OCI-LY3 (cell line): ENCODE measurements at regions not wholly inside any gene's neighbourhood (a gene's known extent, or its start where the extent isn't known, plus 50 kb on each side); places are given as distances from the start of the nearest gene placed in this dataset.

Experiments
- H2AFZ ChIP-seq: fragments of 200-600, 300-600 bp; shearing (Covaris generic); 2 replicates; pipeline ENCODE4 v1.6.0; 2014; ENCODE audit warnings: antibody characterized with exemption, low read depth, low read length
- H3K27ac ChIP-seq: fragments of 200-600, 300-600 bp; sonication (generic); 2 replicates; pipeline ENCODE4 v1.5.1; 2014; ENCODE audit warnings: mild to moderate bottlenecking, low read length, moderate library complexity, mixed read lengths
- H3K27me3 ChIP-seq: fragments of 200-600, 300-600 bp; sonication (generic); 2 replicates; pipeline ENCODE4 v1.6.1; 2014; ENCODE audit warnings: low read depth, low read length, mixed read lengths
- H3K36me3 ChIP-seq: fragments of 200-600, 300-600 bp; sonication (generic); replicated peaks from 2 replicates; pipeline ENCODE3; 2014; ENCODE audit warnings: low read depth, low read length, mixed read lengths
- H3K4me1 ChIP-seq: fragments of 300-600, 200-600 bp; sonication (generic); 2 replicates; pipeline ENCODE4 v1.6.1; 2014; ENCODE audit warnings: low read length, mixed read lengths
- H3K4me2 ChIP-seq: fragments of 200-600, 300-600 bp; sonication (generic); 2 replicates; pipeline ENCODE4 v1.6.1; 2014; ENCODE audit warnings: low read length, mixed read lengths
- H3K4me3 ChIP-seq: fragments of 300-600, 200-600 bp; sonication (generic); 2 replicates; pipeline ENCODE4 v1.5.1; 2014; ENCODE audit warnings: antibody characterized with exemption, mild to moderate bottlenecking, low read length, moderate library complexity
- H3K79me2 ChIP-seq: fragments of 300-600, 200-600 bp; shearing (Covaris generic); 2 replicates; pipeline ENCODE4 v1.6.1; 2014; ENCODE audit warnings: mild to moderate bottlenecking, low read length, mixed read lengths
- H3K9ac ChIP-seq: fragments of 300-600, 200-600 bp; shearing (Covaris generic); 2 replicates; pipeline ENCODE4 v1.6.0; 2014; ENCODE audit warnings: mild to moderate bottlenecking, low read length, moderate library complexity
- H3K9me3 ChIP-seq: fragments of 200-600, 300-600 bp; shearing (Covaris generic); 2 replicates; pipeline ENCODE4 v1.6.1; 2014; ENCODE audit warnings: low read length, mixed read lengths; ENCODE audit not compliant: insufficient read depth
- H4K20me1 ChIP-seq: fragments of 200-600, 300-600 bp; sonication (generic); 2 replicates; pipeline ENCODE4 v1.6.1; 2016; ENCODE audit warnings: low read length, mixed read lengths; ENCODE audit not compliant: insufficient read depth
- EZH2phosphoT487 ChIP-seq: fragments of 200-600 bp; shearing (Covaris generic); IDR thresholded peaks from 2 replicates; pipeline ENCODE4 v1.6.1; 2018; ENCODE audit warnings: antibody characterized with exemption, mixed run types, low read depth
- TF ChIP-seq, protein P1 (sequence below): fragments of 200-600, 300-600 bp; sonication (generic); IDR thresholded peaks from 2 replicates; pipeline ENCODE4 v1.5.1; 2014; ENCODE audit warnings: antibody characterized with exemption, low read length, low read depth

DNA sequence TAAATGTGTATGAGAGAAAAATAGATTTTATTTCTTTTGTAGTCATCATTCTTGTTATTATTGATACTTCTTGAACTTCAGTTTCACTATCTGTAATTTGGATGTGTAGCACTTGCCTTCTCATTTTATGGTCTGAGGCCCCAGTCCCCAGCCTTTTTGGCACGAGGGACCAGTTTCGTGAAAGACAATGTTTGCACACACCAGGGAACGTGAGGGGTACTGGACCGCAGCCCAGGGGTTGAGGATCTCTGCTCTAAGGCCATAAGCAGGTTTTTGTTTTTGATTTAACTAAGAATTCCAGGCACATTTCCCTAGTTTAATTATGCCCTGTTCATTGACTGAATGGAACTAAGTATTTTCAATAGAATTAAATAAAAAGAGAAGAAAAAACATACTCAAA lies 261.5 kb downstream of the BMP2 start:
- no peak overlapping the region for H3K4me3 ChIP-seq
- H3K79me2 ChIP-seq = no peaks in the 10 kb centered on the region
- no peaks in the 10 kb centered on the region for H3K36me3 ChIP-seq
- H3K4me1 ChIP-seq = no peaks in the 10 kb centered on the region
- H3K9ac ChIP-seq = no peak overlapping the region
- H3K27me3 ChIP-seq = no peaks in the 10 kb centered on the region
- H3K9me3 ChIP-seq = no peaks in the 10 kb centered on the region
- no peak for TF ChIP-seq EZH2phosphoT487
- no peak overlapping the region for H3K4me2 ChIP-seq
- no peak overlapping the region for H3K27ac ChIP-seq
- H2AFZ ChIP-seq = no peak overlapping the region
- H4K20me1 ChIP-seq = no peaks in the 10 kb centered on the region

DNA sequence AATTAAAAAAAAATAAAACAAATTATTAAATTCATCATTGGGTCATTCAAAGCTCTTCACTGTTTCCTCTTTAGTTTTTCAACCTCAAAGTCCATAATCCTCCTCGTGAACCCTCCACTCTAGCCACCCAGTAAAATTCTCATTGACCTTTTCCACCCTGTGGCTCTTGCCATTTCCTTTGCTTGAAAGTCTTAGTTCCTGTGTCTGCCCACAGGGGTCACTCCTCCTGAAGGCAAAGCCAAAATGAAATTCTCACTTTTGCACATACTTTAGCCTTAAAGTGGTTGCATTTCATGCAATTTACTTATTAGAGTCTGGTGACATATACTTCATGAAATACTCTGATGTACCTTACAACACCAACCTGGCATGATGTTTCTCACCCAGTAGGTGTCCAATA lies 263.7 kb downstream of the BMP2 start:
- Histone ChIP-seq H4K20me1 (no peaks in the 10 kb centered on the region), H2AFZ (no peak overlapping the region), H3K4me1 (no peaks in the 10 kb centered on the region), H3K9me3 (no peaks in the 10 kb centered on the region), H3K9ac (no peak overlapping the region), H3K4me3 (no peak overlapping the region), H3K27me3 (no peaks in the 10 kb centered on the region), H3K4me2 (no peak overlapping the region), H3K27ac (no peak overlapping the region), H3K79me2 (no peaks in the 10 kb centered on the region), H3K36me3 (no peaks in the 10 kb centered on the region)
- no peak for TF ChIP-seq EZH2phosphoT487
- TF ChIP-seq, protein P1, sequence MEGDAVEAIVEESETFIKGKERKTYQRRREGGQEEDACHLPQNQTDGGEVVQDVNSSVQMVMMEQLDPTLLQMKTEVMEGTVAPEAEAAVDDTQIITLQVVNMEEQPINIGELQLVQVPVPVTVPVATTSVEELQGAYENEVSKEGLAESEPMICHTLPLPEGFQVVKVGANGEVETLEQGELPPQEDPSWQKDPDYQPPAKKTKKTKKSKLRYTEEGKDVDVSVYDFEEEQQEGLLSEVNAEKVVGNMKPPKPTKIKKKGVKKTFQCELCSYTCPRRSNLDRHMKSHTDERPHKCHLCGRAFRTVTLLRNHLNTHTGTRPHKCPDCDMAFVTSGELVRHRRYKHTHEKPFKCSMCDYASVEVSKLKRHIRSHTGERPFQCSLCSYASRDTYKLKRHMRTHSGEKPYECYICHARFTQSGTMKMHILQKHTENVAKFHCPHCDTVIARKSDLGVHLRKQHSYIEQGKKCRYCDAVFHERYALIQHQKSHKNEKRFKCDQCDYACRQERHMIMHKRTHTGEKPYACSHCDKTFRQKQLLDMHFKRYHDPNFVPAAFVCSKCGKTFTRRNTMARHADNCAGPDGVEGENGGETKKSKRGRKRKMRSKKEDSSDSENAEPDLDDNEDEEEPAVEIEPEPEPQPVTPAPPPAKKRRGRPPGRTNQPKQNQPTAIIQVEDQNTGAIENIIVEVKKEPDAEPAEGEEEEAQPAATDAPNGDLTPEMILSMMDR = peak; percentile 10; the same call in 1 of the 2 replicates

DNA sequence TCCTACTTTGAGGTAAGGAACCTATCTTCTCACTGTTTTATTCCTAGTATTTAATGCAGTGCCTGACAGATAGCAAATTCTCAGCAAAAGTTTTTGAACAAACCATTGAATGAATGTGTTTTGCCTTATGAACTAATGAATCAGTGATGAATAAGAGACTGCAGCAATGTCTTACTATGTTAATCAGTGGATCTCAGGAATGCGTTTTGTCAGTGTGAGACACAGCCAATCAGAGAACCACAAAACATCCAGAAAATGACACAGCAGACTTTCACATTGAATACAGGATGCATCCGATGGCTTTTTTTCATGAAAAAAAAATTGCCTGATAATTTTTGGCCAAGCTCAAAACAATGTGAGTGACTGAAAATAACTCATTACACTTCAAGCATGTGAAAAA lies 270.5 kb downstream of the BMP2 start:
- H3K9me3 ChIP-seq = no peaks in the 10 kb centered on the region

DNA sequence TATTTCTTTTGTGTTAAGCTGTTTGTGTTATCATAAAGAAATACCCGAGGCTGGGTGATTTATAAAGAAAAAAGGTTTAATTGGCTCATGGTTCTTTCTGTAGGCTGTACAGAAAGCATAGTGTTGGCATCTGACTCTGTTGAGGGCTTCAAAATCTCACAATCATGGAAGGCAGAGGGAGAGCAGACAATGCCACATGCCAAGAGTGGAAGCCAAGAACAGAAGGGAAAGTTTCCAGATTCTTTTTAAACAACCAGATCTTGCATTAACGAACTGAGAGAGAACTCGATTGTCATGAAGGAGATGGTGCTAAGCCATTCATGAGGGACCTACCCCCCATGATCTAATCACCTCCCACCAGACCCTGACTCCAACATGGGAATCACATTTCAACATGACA lies 290.1 kb downstream of the BMP2 start:
- Histone ChIP-seq H4K20me1 (no peaks in the 10 kb centered on the region), H3K9me3 (no peaks in the 10 kb centered on the region), H3K9ac (no peak overlapping the region), H3K36me3 (no peaks in the 10 kb centered on the region), H3K4me2 (no peak overlapping the region), H2AFZ (no peak overlapping the region), H3K4me3 (no peak overlapping the region), H3K4me1 (no peaks in the 10 kb centered on the region), H3K27me3 (no peaks in the 10 kb centered on the region), H3K79me2 (no peaks in the 10 kb centered on the region), H3K27ac (no peak overlapping the region)
- no peak for TF ChIP-seq EZH2phosphoT487
- TF ChIP-seq, protein P1 = no peak

More for the DNA sequence above, 270.5 kb downstream of the BMP2 start:
- Histone ChIP-seq H3K4me2 (no peak overlapping the region), H3K27me3 (no peaks in the 10 kb centered on the region), H3K27ac (no peak overlapping the region), H3K36me3 (no peaks in the 10 kb centered on the region), H2AFZ (no peak overlapping the region), H4K20me1 (no peaks in the 10 kb centered on the region), H3K79me2 (no peaks in the 10 kb centered on the region), H3K9ac (no peak overlapping the region), H3K4me1 (no peaks in the 10 kb centered on the region), H3K4me3 (no peak overlapping the region)
- TF ChIP-seq, protein P1 = no peak
- TF ChIP-seq EZH2phosphoT487 = no peak

DNA sequence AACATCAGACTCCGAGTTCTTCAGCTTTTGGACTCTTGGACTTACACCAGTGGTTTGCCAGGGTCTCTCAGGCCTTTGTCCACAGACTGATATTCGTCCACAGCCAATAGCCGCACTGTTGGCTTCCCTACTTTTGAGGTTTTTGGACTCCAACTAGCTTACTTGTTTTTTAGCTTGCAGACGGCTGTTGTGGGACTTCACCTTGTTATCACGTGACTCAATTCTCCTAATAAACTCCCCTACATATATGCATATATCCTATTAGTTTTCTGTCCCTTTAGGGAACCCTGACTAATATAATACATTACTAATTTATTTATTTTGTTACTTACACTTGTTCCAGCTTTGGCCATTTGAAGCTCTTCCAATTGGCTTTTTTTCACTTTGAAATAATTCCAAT lies 311.3 kb downstream of the BMP2 start:
- Histone ChIP-seq H3K9ac (no peak overlapping the region), H3K27me3 (no peaks in the 10 kb centered on the region), H3K4me2 (no peak overlapping the region), H2AFZ (no peak overlapping the region), H3K27ac (no peak overlapping the region), H3K4me1 (no peaks in the 10 kb centered on the region), H3K9me3 (no peaks in the 10 kb centered on the region), H3K79me2 (no peaks in the 10 kb centered on the region), H3K4me3 (no peak overlapping the region), H3K36me3 (no peaks in the 10 kb centered on the region), H4K20me1 (no peaks in the 10 kb centered on the region)
- no peak for TF ChIP-seq EZH2phosphoT487
- TF ChIP-seq, protein P1 = no peak
